ENCODE measurements at regions not wholly inside any gene's neighbourhood (a gene's known extent, or its start where the extent isn't known, plus 50 kb on each side); places are given as distances from the start of the nearest gene placed in this dataset.
"Not testable (repeated sequence)": the region's sequence is repeated elsewhere in the genome, so short reads cannot be mapped to it uniquely, and the experiment has no call there.

DNA sequence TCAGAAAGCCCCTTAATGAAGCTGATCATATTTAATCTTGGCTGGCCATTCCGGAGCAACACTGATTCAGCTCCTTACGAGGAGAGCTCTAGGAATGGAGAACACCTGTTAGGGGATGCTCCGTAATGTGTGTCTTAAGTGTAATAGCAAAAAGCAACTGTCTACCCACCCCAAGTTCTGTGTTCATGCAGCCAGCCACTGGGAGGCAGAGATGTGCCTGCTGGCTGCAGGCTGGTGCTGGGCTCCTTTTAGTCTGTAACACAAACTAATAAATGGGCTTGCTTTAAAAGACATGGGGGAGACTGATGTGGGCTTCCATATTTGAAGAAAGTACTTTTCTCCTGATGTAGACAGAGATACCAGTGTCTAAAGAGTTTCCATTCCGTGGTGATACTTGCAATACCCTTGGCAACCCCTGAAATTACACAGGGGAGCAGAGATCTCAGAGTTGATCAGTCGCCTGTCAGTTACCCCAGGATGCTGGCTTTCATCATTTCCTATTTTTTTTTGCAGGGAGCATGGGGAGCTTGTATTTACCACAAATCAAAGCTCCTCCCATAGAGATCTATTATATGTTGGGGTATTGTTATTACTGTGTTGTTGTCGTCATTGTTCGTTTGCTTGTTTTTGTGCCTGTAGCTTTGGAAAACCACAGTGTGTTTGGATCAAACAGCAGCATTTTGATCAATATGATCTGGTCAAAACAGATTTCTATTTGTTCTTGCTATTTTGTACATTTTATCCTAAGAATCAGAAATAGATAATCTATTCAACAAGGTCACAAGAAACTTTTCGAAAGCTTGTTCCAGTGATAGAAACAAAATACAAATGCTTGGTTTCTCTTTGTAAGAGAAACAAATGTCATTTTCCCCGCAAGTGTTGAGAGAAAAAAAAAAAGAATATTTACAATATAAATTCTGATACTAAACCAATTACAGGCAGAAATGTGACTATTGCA is 65.8 kb downstream of the MTX3 start:
- DNase-seq: no peak

DNA sequence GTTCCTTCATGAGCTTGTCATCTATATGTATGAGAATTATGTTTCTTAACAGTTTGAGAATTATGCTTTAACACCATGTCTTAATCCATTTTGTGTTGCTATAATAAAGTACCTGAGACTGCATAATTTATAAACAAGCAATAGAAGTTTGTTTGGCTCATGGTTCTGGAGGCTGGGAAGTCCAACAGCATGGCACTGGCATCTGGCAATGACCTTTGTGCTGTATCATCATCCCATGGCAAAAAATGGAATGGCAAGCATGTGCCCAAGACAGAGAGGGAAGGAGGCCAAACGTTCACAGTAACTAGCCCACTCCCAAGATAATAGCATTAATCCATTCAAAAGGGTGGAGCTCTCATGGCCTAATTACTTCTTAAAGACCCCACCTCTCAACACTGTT is 67.6 kb downstream of the MTX3 start:
- DNase-seq: no peak

DNA sequence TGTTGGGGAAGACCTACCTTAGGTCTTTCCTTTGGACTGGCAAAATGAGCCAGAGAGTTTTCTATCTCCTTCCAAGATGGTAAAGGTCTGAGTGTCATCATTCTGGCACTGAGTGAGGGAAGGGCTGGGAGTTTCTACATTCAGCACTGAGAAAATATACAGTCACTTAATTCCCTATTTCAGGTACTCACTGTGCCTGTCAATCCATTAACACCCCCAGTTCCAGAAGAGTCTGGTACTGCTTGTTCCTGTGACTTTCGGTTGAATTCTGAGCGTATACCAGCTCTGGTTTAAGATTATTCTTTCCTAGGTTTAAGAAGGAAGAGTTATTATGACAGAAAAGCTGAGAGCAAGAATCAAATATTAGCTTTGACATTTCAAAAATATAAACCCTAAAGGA is 68.4 kb downstream of the MTX3 start:
- no peak for DNase-seq

DNA sequence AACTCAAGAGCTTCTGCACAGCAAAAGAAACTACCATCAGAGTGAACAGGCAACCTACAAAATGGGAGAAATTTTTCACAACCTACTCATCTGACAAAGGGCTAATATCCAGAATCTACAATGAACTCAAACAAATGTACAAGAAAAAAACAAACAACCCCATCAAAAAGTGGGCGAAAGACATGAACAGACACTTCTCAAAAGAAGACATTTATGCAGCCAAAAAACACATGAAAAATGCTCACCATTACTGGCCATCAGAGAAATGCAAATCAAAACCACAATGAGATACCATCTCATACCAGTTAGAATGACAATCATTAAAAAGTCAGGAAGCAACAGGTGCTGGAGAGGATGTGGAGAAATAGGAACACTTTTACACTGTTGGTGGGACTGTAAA is 83.6 kb downstream of the MTX3 start:
- not testable (repeated sequence) for DNase-seq

DNA sequence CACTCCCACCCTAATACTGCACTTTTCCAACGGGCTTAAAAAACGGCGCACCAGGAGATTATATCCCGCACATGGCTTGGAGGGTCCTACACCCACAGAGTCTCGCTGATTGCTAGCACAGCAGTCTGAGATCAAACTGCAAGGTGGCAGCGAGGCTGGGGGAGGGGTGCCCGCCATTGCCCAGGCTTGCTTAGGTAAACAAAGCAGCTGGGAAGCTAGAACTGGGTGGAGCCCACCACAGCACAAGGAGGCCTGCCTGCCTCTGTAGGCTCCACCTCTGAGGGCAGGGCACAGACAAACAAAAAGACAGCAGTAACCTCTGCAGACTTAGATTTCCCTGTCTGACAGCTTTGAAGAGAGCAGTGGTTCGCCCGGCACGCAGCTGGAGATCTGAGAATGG is 88.5 kb downstream of the MTX3 start:
- not testable (repeated sequence) for DNase-seq

DNA sequence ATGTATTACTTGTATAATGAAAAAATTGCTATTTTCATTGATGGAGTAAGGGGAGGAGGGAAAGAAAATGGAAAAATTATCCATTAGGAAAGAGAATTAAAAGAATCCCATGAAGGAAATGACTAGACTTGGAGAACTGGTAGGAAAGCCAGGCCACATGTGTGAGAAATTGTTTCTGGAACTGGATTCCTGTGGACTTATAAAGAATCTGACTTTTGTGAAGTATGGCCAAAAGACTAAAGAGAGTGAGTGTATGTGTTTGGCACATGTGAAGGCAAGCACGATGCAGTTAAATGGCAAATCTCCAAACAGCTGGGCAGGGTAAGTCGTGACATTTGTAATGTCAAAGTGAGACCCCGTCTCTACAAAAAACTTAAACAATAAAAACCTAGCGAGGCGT is 89.4 kb downstream of the MTX3 start:
- no peak for DNase-seq

DNA sequence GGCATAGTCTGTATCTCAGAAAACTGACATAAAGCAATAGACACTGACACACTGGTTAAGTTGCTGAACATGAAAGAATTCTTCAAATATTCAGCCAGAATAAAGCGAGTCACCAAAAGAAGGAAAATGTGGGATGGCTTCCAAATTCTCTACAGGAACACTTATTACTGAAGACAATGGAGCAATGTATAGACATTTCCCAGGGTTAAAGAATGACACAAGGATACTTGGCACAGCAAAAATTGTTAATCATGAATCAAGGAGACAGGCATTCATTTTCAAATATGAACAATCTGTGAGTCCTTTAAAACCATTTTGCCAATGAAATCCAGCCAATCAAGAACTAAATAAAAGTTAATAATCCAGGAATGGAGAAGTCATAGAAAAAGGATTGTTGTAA is 92.5 kb downstream of the MTX3 start:
- DNase-seq: no peak

DNA sequence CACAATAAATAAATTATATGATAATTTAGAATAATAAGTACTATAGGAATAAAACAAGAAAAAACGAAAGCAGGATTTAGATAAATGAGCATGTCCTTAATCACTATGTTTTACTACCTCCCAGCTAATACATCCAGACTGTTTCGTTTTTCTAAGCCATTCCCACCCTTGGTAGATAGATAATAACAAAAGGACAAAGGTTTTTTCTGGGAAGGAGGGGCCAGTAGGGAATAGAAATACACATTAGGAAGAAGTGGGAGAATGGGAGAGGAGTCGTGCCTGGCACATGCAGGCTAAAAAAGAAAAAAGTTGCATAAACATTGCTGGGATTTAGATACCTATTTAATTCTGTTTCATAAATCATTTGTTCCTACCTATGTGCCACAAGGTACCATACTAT is 97.1 kb downstream of the MTX3 start:
- no peak for DNase-seq

DNA sequence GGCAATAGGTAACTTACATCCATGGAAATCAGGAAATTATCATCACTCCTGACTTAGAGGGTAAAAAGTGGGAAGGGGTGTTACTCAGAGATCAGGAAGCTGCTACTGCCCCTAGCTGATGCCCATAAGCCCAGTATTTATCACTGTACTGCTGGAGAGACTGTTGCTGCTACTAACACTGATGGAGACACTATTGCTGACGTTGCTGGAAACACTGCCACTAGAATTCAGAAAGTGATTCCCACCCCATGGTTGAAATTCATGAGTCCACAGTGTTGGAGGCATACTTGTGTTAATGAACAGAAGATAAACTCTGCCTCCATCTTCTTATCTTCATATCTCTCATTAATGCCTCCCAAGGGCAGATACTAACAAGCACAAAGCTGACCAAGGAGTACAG is 97.6 kb downstream of the MTX3 start:
- no peak for DNase-seq

DNA sequence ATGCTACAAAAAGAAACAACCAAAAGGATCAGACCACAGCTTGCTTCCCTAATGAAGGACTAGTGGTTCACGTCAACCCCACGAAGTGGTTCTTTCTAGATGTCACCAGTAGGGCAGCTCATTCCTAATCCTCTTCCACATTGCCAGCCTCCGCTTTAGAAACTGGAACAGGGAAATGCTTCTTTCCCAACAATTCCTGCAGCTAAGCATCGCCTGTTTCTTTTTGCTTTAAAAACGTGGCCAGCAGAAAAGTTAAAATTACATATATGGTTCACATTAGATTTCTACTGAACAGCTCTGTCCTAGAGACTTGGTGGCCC is 100.2 kb downstream of the MTX3 start:
- no peak for DNase-seq

DNA sequence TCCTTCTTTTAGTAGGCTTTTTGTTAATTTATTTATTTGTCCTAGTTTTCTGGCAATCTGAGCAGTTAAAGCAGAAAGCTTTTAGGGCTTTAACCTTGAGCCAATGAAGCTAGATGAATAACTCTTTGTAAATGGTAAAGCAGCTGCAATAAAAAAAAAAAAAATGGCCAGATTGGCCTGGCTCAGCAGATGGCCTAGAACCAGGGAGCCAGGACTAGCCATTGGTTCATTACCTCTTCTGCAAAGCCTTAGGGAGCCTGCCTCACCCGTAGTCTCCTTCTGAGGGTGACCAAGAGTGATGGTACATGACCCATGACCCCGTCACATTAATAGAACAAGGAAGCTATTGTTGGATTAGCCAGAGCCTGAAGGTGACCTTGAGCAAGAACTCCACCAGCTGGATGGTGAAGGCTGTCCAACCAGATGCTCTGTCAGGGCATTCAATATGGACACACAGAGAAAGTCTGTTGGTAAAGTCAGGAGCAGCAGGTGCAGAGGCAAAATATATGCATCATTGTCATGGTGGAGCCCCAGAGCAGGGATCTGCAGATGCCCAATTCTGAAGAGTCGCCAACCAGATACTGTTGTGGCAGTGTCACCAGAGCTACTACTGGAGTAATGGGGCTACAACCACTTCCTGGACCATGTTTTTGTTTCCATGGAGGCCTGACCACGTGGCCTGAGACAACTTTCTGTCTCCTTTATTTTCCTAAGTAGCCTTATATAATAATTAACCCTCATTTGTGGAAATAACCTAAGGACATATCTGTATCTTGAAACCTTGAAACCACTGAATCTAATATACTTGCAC is 100.7 kb downstream of the MTX3 start:
- DNase-seq: no peak

DNA sequence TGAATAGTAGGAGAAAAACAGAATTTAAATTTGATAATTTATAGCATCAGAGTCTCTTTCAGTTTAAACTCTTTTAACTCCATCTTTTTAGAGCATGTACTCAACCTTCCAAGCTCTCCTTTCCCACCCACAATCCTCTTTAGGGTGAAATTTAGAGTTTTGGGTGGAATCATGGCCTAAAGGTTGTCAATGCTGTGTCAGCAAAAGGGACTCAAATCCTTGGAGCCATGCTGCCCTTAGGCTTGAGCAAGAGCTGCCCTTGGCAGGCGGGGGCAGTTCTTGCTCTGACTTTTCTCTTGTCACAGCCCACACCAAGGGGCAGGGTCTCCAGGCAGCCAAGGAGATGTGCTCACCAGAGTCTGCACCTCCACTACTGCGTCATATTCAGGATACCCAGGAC is 102.4 kb downstream of the MTX3 start:
- DNase-seq: no peak

DNA sequence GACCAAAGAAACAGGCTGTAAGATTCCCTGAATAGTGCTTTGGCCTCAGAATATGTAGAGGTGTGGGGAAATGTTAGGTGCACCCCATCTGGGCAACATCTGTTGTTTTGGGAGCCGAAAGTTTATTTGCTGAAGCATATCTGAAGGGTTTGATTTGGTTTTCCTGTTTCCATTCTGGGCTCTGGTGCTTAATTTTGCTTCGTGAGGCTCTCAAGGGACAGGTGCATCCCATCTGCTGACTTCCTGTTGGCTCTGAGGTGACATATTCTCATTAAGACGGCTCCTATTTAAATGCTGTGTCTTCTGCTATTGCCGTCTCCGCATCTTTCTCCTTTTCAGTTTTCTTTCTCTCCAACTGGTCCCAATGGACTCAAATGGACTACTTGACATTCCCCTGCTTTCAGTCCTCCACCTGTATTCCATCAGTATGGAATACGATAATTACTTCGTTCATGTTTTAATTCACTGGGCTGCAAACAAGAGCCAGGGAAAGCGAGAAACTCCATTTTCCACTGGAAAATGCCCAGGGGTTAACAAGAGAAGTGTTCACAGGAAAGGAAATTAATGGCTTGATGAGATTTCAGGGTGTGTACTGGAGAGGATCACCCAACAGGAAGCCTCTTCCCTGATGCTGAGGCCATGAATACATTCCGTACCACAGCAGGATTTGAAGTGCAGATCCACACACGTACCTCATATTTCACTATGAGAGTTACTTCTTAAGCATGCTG is 104.0 kb downstream of the MTX3 start:
- no peak for DNase-seq

DNA sequence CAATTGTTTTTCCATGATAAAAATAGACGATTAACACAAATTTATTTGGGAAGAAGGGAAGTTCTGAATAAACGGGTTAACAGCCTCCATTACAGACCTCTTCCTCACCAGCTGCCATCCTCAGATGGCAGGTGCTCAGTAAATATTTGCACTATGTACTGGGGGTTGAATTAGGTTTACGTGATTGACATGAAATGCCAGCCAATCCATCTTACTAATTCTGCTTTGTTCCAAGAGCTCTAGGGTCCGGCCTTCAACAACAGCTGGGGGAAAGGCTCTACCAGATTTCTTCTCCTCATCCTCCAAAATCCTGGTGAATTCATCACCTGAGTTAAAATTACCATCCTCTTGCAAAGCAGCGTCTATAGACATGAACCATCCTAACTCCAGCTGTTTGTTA is 104.6 kb downstream of the MTX3 start:
- no peak for DNase-seq

DNA sequence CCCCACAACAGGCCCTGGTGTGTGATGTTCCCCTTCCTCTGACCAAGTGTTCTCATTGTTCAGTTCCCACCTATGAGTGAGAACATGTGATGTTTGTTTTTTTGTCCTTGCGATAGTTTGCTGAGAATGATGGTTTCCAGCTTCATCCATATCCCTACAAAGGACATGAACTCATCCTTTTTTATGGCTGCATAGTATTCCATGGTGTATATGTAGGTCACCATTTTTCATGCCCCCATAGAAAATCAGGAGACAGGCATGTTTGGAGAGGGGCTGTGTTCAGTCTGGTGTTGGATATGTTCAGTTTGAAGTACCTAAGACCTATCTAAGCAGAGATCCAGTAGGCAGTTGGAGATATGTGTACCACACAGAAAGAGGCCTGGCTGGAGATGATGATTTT is 111.2 kb downstream of the MTX3 start:
- DNase-seq: not testable (repeated sequence)

DNA sequence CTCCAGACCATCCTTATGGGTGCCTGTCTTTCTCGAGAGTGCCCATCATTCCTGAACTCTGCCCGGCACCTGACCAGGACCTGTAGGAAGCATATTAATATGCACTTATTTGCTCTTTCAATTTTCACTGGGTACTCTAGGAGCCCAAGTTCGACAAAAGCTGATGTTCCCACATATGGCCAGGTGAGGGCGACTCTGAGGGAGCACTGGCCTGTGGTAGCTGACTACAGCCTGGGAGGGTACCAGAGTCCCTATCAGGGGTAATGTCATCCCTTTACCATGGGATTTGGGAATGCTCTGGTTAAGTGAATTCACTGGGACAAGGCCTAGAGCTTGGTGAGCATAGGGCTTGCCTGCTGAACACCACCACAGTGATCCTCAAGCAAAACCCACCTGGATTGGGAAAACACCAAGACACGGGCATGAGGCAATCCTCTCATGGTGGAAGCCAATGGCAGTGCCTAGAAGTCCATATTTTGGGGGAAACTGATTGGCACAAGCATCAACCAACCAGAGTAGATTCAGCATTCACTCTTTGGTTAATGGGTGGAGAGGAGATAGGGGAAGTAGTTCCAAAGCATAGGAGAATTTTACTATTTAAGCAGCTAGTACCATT is 112.2 kb downstream of the MTX3 start:
- no peak for DNase-seq

DNA sequence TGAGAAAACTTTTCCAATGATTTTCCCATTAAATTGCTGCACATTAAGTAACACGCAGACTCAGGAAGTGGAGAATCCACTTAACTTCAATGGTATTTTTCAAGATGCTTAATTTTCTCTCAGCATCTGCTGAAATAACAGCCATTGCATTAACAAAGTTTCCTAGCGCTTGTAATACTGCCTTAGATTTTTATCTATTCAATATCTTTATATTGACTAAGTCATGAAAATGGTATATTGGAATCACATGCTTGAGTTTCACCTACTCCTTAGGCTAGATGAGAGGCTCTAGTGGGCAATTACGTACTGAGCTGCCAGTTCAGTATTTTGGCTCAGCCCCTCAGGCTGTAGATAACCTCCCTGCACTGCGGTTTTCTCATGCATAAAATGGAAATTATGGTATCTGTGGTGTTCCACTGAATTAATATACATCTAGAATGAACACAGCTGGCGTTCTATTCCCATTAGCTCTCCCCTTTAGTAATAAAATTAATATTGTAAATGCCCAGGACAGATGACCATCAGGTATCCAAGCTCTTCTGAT is 112.9 kb downstream of the MTX3 start:
- DNase-seq: no peak

DNA sequence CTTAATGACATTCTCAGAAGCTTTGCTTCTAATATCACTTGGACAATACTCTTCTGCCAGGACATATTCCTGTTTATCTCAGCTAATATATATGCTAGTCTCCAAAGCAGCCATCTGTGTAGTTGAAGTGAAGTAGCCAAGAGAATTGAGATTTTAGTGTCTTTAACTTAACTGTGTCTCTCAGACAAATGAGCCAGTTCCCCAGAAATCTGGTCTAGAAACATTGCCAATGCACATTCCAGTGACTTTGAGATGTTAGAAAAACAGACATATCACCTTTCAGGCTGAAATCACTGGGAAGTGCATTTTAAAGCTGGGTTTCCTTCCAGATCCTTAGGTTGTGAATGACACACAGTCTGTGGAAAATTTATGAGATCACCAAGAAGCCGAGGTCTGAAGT is 114.6 kb downstream of the MTX3 start:
- DNase-seq: no peak

DNA sequence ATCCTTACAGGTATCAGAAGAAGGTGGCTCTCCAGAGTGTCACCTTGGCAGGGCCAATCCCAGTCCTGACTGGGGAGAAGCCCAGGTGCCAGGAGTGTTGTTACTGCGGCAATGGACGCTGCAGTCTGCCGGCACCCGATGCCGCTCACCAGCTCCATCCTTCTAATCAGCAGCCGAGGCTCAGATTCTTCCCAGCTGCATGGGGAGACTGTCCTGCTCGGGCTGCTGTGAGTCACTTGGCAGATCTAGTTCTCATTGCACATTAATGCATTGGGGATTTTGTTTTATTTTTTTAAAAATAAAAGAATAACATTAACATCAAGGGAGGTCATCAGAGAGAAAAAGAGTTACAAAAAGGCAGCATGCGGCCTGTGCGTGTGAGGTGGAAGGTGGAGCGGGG is 115.8 kb downstream of the MTX3 start:
- DNase-seq: no peak

DNA sequence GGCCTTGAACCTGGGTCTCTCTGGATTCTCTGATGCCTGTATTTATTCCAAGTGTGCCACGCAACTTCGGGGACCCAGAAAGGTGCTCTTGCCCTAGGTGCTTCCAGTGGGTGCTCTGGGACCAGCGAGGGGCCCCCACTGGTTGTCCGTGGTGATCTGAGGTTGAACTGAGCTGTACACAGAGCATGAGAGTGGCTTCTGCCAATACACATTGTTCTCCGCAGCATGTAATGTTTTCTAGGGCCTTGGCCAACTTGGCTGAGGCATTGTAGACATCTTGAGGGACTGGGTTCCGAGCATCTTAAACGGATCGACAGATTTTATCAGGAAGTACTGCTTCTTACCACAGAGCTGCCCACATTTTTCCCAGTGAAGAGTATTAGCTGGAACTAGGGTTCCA is 117.9 kb downstream of the MTX3 start:
- no peak for DNase-seq

DNA sequence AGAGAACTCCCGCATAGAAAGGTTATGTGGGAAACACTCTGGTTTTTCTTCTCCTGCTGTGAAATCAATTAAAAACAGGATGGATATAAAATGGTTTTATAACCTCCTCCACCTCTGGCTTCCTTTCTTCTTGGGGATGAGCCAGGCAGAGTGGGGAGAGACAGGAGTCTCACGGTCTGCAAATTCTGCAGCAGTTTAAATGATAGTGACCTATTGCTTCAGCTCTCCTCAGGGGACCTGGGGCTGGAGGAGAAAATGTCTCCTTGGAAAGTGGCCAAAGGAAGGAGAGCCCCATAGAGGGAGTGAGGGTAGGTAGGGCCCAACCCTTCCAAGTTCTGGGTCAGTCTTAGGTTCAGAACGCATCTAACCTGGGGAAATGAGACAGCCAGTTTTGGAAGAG is 118.8 kb downstream of the MTX3 start:
- no peak for DNase-seq

DNA sequence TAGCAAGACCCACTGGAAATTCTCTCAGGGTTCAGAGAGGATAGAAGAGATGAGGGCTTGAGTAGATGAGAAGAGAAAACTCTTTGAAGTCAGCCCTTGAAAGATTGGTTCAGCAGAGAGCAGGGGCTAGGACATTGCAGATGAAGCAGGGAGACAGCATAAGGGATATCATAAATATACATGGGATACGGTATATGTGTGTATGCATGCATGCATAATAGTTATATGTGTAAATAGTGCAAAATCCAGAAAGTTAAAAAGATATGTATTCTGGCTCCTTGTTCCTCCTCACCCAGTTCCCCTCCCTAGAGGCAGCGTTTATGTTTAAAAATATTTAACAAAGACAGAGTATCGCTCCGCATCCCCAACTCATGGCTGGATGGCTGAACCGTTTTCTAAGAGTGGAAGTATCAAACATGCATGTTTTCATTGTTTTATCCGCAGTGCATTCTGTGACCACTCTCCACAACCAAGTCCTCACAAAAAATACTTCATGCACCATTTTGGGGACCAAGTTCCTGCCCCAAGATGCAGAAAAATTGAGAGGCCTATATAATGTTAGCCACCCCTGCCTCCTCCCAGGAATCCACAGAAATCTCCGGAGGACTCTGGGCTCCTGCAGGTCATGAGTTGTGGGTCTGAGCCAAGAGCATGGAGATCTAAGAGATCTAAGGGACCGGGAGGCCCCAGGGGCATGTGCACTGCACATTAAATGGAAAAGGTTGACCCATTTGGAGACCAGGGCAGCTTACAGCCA is 119.5 kb downstream of the MTX3 start:
- no peak for DNase-seq

Measured in retina (tissue), 1 donor.